Activated CD8-positive, alpha-beta memory T cell treated with anti-CD3 and anti-CD28 coated beads, Interleukin-2, amount 50 U/mL, for 48 hours (primary cell): ENCODE measurements at regions not wholly inside any gene's neighbourhood (a gene's known extent, or its start where the extent isn't known, plus 50 kb on each side); places are given as distances from the start of the nearest gene placed in this dataset.

ENCODE experiments used
- DNase-seq: peaks from one replicate; pipeline ENCODE4 v3.0.0-alpha.2; 2020

DNA sequence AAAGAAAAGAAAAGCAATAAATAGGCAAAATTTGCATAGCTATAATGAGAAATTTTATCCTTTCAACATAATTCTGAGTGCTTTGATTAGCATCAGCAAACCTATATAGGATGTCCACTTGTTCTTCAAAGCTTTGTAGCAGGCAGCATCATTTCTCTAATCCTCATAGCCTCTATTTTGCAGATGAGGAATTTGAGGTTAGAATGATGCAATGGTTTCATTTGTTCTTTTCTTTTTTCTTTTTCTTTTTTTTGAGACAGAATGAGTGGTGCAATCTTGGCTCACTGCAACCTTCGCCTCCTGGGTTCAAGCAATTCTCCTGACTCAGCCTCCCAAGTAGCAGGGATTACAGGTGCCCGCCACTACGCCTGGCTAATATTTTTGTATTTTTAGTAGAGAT lies 594.4 kb downstream of the TOX3 start:
- no peak for DNase-seq

DNA sequence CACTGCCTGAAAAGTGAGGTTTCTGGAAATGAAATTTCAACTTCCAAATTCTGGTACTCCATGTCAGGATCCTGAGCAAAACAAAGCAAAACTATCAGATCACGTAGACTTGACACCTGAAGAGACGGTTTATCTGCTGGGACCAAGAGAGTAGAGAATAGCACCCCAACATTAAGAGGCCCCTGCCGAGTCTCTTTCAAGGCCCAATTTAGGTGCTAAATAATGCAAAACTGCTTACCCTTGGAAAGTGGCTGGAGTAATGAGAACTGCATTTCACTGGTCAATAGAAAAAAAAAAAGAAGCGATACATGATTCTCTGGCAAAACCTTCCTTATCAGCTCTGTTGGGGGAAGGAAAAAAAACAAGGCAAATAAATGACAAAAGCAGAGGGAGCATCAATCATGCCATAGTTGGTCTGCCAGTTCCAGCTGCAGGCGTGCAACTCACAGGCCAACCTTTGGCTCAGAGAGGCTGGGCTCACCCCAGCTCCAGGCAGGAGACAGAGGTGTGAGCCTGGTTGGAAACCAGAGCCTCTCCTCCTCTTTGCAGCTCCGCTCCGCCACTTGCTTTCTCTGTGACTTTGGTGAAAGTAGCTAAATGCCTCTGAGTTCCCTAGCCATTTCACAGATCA lies 595.2 kb downstream of the TOX3 start:
- DNase-seq = no peak

DNA sequence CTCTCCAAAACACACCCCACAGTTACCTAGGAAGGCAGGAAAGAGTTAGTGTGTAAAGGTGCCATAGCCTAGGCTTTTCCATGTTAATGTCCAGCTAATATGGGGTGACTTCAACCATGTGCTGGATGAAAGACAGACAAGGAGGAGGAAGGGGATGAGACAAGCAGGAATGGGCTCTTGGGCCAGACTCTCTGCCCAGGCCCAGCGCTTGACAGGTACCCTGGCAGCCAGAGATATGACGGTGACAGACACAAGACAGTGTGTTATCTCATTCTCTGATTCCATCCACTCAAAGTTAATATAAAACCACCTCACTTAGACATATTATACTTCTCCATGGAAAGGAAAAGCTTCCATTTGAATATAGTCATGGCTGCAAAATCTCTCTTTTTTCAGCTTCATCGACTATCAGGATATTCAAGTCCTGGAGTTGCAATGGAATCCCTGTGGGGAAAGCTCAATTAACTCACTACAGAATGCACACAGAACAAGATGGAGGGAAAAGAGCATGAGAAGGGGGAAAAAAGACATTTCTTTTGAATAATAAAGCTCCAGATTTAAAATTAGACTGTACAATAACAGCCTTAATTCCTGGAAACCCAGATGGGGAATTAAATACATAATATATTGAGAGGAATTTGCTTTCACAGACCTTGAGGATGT lies 596.7 kb downstream of the TOX3 start:
- no peak for DNase-seq

DNA sequence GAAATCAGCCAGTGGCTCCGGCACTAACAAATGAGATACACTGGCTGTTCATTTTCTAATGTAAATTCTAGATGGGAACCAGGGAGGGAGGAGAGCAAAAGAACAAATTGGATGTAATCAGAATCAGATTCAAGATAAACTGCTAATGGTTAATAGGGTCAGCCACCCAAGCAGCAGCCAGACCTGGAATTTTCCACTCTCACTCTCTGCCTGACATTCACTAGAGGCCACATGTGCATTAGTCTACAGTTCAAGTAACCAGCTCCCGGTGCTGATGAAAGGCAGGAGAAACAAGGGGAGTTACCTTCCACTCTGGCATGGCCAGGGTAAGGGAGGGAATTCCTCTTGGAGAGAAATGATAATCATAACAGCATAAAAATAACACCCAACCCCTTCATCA lies 597.7 kb downstream of the TOX3 start:
- DNase-seq = no peak

DNA sequence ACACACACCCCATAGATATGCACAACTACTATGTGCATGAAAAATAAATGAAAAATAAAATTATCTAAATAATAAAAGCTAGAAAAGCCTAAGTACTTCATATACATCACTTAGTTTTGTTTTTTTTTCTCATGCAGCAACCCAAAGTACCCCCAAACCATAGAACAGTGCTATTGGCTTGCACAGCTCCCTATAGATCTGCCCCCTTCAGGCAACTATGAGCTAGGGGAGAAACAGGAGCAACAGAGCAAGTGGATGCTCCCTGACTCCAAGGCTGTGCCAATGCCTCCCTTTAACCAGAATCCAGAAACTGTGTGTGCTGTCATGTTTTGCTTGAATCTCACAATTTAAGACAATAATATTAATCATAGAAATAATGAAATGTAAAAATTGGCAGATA lies 605.5 kb downstream of the TOX3 start:
- no peak for DNase-seq

DNA sequence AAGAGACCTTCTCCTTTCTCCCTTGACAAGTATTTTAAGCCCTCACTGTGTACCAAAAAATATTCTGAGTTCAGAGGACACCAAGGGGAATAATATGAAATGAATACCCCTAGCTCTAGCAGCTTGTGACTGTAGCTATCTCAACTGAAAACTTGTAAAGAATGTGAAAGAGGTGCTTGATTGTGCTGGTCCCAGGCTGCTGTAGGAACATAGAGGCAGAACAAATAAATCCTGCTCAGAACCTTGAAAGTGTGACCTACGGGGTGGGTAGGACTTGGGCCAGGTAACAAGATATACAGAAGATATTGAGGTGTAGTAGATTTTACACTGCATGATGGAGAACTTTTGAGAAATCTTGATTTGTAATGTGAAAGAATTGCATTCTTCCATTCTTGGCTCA lies 606.8 kb downstream of the TOX3 start:
- no peak for DNase-seq

DNA sequence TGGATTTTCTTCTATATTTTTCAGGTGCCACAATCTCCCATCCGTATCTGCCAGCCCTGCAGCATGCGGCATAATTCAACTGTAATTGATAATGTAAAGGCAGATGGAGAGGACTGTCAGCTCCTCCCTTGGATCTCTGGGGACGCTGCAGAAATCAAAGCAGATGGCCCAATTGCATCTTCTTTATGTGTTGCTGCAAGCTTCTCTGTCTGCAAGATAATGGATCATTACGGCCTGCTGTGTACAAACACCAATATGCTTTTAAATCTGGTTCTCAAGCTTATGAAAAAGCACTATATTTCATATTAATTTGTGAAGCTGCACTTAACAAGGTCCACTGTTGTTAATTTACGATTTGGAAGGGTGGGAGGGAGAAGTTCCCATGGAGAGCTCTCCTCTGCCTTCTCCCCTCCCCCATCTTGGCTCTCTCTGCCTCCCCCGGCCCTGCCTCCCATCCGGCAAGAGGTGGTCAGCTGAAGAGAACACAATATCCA lies 607.5 kb downstream of the TOX3 start:
- no peak for DNase-seq

DNA sequence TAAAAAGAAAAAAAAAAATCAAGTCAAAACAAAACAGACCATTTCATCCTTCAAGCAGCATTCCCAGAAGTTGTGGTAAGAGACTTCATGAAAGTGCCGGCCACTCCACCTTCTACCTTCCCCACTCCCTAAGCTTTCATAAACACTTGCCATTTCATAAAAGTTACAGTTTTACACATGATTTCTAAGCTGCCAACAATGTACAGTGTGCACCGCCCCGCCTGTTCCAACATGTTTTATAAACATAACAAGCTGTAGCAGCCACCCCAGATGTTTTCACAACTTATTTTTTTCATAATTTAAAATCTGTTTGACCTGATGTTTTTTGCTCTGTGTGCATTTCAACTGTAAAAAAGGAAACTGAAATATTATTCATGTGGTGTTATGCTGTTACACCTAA lies 608.1 kb downstream of the TOX3 start:
- DNase-seq = no peak

DNA sequence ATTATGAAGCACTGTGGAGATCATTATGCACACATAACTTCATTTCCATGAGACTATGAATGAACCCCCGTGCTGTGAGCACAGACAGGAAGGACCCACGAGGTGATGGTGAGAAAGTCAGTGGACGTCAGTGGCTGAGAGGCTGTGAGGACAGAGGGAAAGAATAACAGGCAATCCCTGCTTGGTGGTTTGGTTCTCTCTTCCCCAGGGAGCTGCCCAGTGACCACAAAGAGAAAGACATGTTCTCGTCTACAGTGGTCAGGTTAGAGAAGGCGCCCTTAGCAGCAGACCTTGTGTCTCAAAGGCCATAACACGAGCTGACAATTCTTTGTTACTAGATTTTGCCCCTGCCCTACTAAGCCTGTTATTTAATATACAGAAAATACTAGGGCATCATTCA lies 609.2 kb downstream of the TOX3 start:
- DNase-seq = no peak

DNA sequence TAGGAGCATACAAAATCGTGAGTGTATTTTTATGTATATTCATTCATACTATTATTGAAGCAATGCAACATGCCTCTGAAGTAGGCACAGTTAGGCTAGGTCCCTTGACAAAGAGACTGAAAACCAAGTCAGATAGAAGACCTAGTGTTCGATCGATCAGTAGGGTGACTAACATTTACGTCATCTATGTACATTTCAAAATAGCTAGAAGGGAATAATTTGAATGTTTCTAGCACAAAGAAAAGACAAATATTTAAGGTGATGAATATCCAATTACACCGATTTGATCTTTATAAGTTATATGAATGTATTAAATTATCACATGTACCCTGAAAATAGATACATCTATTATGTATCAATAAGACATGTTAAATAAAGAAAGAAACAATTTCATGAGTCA lies 610.1 kb downstream of the TOX3 start:
- no peak for DNase-seq

DNA sequence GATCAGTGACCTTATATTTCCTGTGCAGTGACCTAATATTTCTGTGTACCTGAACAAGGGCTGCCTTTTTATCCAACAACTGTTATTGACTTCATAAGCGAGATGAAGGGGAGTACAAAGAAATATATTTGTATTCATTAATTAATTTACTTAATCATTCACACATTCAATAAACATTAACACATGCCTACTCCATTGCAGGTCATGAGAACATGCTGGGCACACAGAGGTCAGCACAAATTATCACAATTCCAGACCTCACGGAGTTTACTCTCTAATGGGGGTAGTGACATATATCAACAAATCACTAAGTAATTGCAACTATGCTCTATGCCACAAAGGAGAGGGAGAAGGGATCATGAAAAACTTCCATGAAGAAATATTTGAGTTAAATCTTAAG lies 614.6 kb downstream of the TOX3 start:
- DNase-seq = no peak

DNA sequence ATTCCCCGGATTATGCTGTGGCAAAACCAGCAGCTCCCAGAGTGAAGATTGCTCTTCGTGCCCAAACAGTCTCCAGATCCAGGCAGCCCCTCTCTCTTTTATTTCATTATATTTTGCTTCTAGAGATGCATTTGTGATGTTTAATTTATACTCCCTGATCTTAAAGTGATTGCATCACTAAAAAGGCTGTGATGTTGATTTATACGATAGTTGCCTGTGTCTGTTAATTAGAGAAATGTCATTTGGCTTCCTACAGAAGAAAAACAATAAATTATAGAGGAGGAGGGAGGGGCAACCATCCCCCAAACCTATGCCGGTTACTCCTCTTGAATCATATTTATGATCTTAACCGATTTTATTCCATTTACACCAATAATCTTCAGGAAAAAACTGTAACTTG lies 615.3 kb downstream of the TOX3 start:
- DNase-seq = no peak

DNA sequence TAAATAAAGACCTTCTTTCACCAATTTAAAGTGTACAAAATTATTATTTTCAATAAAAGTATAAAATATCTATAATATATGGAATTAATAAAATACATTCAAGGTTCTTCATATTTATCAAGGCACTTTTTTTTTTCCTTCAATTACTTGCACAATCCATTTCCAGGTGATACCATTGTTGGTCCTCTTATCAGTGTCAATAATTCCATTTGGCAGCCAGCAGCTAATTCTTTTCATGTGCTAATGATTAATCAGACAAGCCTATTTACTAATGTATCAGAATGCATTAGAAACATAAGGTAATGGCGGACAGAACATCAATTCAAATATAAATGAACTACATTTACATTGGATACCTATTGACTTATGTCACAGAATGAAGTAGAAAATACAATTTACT lies 622.2 kb downstream of the TOX3 start:
- no peak for DNase-seq

DNA sequence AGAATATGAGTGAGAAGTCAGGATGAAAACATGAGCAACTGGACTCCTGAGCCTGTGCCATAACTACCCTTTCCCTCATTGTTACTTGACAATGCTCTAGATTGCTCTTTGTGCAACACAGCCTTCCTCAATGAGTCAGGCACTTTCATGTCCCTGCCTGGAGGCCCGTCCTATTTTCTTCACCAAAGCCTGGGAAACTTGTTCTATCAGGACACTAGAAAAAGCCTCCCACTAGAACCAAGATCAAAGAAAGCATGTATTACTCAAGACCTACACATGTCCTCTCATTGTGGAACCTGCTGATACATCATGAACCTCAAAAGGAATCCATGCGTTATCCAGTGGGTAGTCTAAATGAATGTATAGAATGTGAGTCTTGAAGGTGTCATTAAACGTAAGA lies 624.5 kb downstream of the TOX3 start:
- DNase-seq = no peak

DNA sequence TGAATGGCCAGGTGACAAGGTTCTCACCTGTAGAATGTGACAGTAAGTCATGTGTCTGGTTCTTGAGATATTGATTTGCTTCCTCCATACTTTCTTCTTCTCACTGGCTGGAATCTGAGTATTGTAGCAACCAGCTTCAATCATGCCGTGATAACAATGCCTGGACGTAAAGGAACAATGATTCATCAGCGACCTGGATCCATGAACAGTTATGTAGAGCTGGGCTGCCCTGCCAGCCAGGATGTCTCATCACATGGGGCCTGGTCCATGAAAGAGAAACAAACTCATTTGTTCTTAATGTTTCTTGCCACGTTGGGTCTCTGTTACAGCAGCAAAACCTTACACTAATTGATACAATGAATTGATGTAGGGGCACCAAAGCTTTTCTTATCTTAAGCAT lies 627.2 kb downstream of the TOX3 start:
- no peak for DNase-seq

DNA sequence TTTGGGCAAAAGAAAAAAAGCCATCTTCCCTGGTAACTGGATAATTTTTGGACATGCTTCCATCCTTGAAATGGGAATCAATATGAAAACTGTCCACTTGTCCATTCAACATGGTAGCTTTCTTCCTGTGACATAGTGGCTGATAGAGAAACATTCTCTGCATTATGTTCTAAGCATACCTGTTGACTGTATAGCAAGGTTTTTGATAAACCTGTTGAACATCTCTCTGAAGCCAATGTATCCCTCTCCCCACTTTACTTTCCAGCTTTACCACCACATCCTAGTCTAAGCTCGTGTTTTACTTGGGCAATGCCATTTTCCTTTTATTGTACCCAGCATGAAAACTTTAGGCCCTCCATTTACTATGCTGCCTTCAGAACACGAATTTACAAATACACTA lies 630.1 kb downstream of the TOX3 start:
- DNase-seq = no peak

DNA sequence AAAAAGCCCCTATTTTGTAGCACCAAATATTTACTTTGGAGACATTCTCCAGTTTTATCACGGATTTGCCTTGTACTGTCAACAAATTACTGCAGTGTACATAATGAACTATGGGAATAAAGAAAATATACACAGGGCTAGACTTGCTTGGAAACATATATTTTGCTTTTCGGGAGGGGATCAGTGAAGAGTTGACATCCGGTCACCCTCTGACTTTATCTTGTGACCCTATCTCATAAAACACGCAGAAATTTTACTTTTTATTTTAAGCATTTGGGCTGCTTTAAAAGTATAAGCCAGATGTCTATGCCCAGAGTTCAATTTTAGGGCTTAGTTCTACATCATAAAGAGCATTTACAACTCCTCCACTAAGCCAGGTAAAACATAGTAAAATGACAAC lies 630.7 kb downstream of the TOX3 start:
- DNase-seq = no peak

DNA sequence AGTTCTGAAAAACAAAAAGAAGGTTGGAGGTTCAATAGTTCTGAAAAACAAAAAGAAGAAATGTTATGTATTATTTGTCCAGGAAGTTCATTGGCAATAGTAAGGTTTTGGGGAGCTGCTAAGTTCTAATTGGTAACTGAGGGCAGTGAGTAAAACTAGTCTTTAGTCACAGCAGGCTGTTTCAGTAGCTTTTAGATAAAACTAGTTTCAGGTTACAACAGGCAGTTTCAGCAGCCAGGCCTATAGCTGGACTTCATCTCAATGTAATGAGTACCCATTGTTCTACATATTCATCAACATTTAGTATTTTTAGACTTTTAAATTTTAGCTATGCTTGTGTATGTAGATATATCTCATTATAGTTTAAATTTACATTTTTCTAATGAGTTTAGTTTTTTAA lies 639.3 kb downstream of the TOX3 start:
- no peak for DNase-seq

DNA sequence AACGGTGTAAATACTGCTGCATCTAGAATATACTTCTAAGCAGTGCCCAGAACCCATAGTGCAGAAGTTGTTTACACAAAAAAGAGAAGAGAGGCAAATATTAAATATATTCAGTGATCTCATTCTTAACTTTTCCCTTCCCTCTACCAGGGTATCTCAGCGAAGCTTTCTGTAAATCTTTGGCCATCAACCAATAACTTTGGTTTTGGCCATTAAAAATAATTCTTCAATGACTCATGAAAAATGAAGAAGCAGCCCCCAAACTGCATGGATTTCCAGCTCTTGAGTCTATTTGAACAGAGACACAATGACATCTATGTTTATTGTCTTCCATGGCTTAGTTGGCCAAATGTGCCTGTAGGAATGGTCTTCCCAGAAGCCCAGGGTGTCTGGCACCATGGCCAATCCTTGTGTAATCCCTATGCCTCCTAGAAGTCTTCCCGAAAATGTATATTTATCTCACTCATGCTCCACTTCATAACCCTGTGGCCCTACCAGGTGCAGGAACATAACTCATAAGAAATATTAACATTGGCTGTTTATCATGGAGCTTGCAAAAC lies 646.6 kb downstream of the TOX3 start:
- DNase-seq = no peak

DNA sequence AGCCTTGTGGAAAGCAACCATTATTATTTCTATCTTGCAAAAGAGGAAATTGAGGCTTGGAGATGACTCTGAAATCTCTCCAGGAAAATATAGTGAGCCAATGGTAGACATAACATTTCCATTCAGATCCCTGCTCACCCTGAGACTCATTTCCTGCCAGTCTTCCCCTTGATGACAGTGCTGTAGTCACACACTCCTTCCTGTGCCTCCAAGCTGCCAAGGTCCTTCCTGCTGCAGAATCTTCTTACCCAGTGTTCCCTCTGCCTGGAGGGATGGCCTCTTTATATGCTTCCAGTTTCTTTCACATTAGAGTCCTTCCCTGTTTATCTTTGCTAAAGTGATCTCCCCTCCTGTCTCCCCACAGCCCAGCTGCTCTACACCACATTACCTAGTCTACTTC lies 648.1 kb downstream of the TOX3 start:
- no peak for DNase-seq

DNA sequence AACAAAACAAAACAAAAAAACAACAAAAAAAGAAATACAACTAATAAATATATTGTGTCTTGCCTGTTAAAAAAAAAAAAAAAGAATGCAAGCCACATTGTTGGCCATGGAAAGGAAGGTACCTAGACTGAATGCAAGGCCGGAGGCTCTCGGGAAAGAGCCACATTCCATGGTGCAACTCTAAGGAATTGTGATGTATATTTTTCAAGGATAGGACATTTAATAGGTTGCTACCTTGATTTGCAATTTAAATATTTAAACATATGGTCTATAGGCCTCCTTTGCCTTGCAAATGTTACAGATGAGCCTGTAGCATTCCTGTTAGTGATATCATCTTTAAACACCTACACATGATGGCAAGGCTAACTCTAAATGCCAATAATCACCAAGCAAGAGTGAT lies 650.9 kb downstream of the TOX3 start:
- no peak for DNase-seq

DNA sequence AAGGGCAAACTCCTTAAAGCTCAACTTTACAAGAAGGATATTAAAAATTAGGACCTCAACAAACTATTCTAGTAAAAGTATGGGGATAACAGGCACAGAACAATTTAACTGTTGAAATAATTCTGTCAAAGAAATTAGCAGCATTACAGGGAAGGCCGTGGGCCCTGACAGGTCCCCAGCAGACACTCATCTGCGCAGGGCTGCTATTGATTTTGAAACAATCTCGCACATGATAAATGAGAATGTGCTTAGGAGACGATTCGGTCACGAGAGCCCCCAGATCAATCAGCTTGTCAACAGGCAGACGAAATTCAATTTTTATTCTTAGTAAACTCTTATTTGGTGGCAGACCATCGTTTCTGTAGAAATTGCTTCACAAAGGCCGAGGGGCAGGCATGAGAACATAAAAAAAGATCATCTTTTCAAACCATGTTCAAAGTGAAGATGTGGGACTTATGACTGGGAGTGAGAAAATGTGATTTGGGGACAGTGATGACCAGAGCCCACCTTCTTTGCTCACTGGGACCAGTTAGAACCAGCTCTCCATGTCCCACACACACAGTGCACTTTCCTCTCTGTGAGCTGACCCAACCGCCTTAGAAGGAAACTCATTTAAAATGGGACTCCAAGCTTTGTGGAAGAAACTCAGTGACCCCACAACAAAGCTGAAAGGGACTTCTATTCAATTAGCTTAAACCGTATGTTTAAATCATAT lies 654.5 kb downstream of the TOX3 start:
- DNase-seq = no peak

DNA sequence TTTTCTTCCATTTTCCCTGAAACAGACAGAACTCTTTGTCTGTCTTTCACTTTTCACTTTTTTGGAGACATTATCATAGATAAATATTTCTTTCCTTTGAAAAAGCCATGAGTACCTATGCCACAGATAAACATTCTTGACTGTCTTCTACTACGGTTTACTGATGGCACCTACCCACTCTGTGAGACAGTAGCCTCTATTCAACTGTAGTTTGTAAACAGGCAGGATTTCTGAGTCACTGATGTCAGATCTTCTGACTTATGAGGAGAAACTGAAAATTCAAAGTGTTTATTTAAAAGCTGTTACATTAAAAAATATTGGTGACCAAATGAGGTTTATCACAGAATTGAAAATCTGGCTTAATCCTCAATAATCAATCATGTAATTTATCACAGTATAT lies 658.4 kb downstream of the TOX3 start:
- DNase-seq = no peak

DNA sequence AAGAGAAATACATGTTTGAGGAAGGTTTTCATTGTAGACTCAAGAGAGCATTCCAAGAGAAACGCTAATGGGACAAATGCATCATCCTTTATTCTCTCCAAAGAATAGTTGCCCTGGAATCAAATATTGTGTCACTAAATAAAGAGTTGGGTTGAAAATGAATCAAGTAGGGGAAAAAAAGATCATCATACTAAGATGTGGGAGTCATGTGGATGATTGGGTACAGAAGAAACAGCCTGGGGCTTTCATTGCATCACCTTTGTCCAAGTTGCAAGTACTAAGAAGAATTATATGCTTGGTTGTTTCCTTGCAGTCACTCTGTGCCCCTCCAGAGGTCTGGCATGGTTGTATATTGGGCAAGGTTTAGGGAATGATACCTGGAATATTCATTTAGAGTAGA lies 658.9 kb downstream of the TOX3 start:
- DNase-seq = no peak
